ENCODE measurements at regions not wholly inside any gene's neighbourhood (a gene's known extent, or its start where the extent isn't known, plus 50 kb on each side); places are given as distances from the start of the nearest gene placed in this dataset.

- peaks cover 95% of the 10 kb centered on the region for H3K27me3 Mint-ChIP-seq (ENCODE audit: insufficient read depth, unreplicated experiment)
- CTCF ChIA-PET, result interaction anchor here (0.7 kb wide), 1 partner anchor 205 kb away, joined by 3 read pairs; no protein-coding TSS in a partner anchor
- no peak for DNase-seq (ENCODE audit: unreplicated experiment)
- H3K4me1 Mint-ChIP-seq (ENCODE audit: insufficient read depth, unreplicated experiment), result no peaks in the 10 kb centered on the region
- TF ChIP-seq CTCF (IDR thresholded peaks at IDR 0.05; ENCODE audit: unreplicated experiment), result no peak
- H3K36me3 Mint-ChIP-seq (ENCODE audit: insufficient read depth, unreplicated experiment), result no peaks in the 10 kb centered on the region
- no peaks in the 10 kb centered on the region for H3K9me3 Mint-ChIP-seq (ENCODE audit: unreplicated experiment)
- no peak overlapping the region for H3K4me3 Mint-ChIP-seq (ENCODE audit: unreplicated experiment)
- POLR2A ChIA-PET, result no interaction called here
- intact Hi-C loops (cut with micrococcal nuclease), result no loop called here
- no TSS peak for BruUV-seq (replicated peaks)
- H3K27ac Mint-ChIP-seq (ENCODE audit: low read depth, unreplicated experiment), result no peak overlapping the region
Observed at GRCh38 chr10:122768389-122768745, 68.7 kb upstream of the C10orf120 start.

GRCh38 chr10:122767621-122768388, 68.2 kb upstream of the C10orf120 start:
- no TSS peak for BruUV-seq (replicated peaks)
- TF ChIP-seq CTCF (IDR thresholded peaks at IDR 0.05; ENCODE audit: unreplicated experiment), result no peak
- no peak overlapping the region for H3K27ac Mint-ChIP-seq (ENCODE audit: low read depth, unreplicated experiment)

GRCh38 chr10:122765412-122765811, 65.8 kb upstream of the C10orf120 start:
- Mint-ChIP-seq H3K27ac (ENCODE audit: low read depth, unreplicated experiment) (no peak overlapping the region), H3K36me3 (ENCODE audit: insufficient read depth, unreplicated experiment) (no peaks in the 10 kb centered on the region), H3K27me3 (ENCODE audit: insufficient read depth, unreplicated experiment) (peaks cover 89% of the 10 kb centered on the region), H3K4me1 (ENCODE audit: insufficient read depth, unreplicated experiment) (no peaks in the 10 kb centered on the region), H3K9me3 (ENCODE audit: unreplicated experiment) (no peaks in the 10 kb centered on the region), H3K4me3 (ENCODE audit: unreplicated experiment) (no peak overlapping the region)
- no TSS peak for BruUV-seq (replicated peaks)
- DNase-seq (ENCODE audit: unreplicated experiment), result no peak
- no peak for TF ChIP-seq CTCF (IDR thresholded peaks at IDR 0.05; ENCODE audit: unreplicated experiment)
- ChIA-PET CTCF (no interaction called here), POLR2A (no interaction called here)
- intact Hi-C loops (cut with micrococcal nuclease), result no loop called here

More at GRCh38 chr10:122767621-122768388, 68.2 kb upstream of the C10orf120 start:
- Mint-ChIP-seq H3K4me1 (ENCODE audit: insufficient read depth, unreplicated experiment) (no peaks in the 10 kb centered on the region), H3K4me3 (ENCODE audit: unreplicated experiment) (no peak overlapping the region), H3K27me3 (ENCODE audit: insufficient read depth, unreplicated experiment) (peaks cover 95% of the 10 kb centered on the region), H3K36me3 (ENCODE audit: insufficient read depth, unreplicated experiment) (no peaks in the 10 kb centered on the region), H3K9me3 (ENCODE audit: unreplicated experiment) (no peaks in the 10 kb centered on the region)
- intact Hi-C loops (cut with micrococcal nuclease), result no loop called here
- DNase-seq (ENCODE audit: unreplicated experiment), result no peak
- ChIA-PET POLR2A (no interaction called here), CTCF (no interaction called here)

- DNase-seq (ENCODE audit: unreplicated experiment), result no peak
- H3K9me3 Mint-ChIP-seq (ENCODE audit: unreplicated experiment), result peaks cover 13% of the 10 kb centered on the region
Observed at GRCh38 chr10:122756656-122757055, 57.0 kb upstream of the C10orf120 start.

More at GRCh38 chr10:122756656-122757055, 57.0 kb upstream of the C10orf120 start:
- no peak for TF ChIP-seq CTCF (IDR thresholded peaks at IDR 0.05; ENCODE audit: unreplicated experiment)
- H3K27me3 Mint-ChIP-seq (ENCODE audit: insufficient read depth, unreplicated experiment), result peaks cover 32% of the 10 kb centered on the region
- POLR2A ChIA-PET, result no interaction called here
- CTCF ChIA-PET, result no interaction called here
- H3K36me3 Mint-ChIP-seq (ENCODE audit: insufficient read depth, unreplicated experiment), result no peaks in the 10 kb centered on the region
- H3K4me3 Mint-ChIP-seq (ENCODE audit: unreplicated experiment), result no peak overlapping the region
- H3K27ac Mint-ChIP-seq (ENCODE audit: low read depth, unreplicated experiment), result no peak overlapping the region
- intact Hi-C loops (cut with micrococcal nuclease), result no loop called here
- BruUV-seq (replicated peaks), result no TSS peak
- H3K4me1 Mint-ChIP-seq (ENCODE audit: insufficient read depth, unreplicated experiment), result no peaks in the 10 kb centered on the region
